ENCODE measurements at regions not wholly inside any gene's neighbourhood (a gene's known extent, or its start where the extent isn't known, plus 50 kb on each side); places are given as distances from the start of the nearest gene placed in this dataset.
A peak's percentile ranks its signal among the peaks of the same experiment; 100 is the strongest.
"Not testable (repeated sequence)": the region's sequence is repeated elsewhere in the genome, so short reads cannot be mapped to it uniquely, and the experiment has no call there.

DNA sequence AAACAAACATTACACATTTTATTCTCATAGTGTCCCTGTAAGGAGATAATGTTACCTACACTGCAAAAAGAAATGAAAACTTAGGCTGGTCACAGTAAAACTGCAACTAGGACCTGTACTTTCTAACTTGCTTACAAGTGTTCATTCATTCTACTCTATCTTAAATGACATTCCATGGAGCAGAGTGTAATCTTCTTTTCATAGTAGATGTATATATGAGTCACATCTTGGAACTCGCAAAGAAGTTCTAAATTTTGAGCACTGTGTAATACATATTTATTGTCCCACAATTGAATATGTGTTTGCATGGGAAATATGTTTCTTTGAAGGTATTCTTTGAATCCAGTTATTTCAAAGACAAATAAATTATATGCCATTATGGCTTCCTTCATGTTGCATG lies 1258.5 kb upstream of the ADGRL2 start:
- DNase-seq (ENCODE audit: low read depth in 2 of 2), result no peak

DNA sequence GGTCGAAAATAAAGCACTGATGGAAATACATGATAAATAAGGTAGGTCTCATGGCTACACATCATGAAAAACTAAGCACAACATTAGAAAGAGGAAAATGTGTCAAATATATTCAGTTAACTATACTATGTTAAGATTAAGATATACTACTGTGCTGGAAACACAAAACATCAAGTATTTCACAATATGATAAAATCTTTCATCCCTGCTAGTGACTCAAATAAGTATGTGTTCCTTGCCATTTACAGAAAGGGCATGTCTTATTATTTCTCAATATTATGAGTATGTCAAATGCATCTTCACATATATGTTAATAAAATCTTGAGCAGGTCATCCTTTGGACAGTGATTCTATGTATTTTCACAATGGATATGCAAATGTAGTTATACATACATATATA lies 1260.1 kb upstream of the ADGRL2 start:
- DNase-seq (ENCODE audit: low read depth in 2 of 2), result no peak

GRCh38 chr1:80540149-80540548 lies 1260.6 kb upstream of the ADGRL2 start:
- no peak for DNase-seq (ENCODE audit: low read depth in 2 of 2)

GRCh38 chr1:80539298-80539697 lies 1261.4 kb upstream of the ADGRL2 start:
- not testable (repeated sequence) for DNase-seq (ENCODE audit: low read depth in 2 of 2)

GRCh38 chr1:80536461-80536860 lies 1264.3 kb upstream of the ADGRL2 start:
- no peak for DNase-seq (ENCODE audit: low read depth in 2 of 2)

DNA sequence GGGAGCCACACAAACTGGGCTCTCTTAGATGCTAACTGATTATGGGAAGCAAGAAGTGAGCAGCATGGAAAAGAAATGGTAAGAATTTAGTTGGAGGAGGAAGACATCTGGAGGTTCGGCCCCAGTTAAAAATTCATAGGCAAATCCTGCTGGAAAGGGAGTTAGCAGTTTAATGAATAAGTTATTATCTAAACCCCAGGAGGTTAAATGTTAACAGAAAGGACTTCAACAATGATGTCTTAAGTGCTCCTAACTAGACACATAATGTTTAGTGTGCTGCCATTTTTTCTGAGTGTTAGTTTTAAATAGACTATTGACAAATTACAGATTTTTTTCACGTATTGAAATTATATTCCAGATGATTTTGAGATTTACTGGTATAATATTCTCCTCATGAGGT lies 1265.3 kb upstream of the ADGRL2 start:
- no peak for DNase-seq (ENCODE audit: low read depth in 2 of 2)

DNA sequence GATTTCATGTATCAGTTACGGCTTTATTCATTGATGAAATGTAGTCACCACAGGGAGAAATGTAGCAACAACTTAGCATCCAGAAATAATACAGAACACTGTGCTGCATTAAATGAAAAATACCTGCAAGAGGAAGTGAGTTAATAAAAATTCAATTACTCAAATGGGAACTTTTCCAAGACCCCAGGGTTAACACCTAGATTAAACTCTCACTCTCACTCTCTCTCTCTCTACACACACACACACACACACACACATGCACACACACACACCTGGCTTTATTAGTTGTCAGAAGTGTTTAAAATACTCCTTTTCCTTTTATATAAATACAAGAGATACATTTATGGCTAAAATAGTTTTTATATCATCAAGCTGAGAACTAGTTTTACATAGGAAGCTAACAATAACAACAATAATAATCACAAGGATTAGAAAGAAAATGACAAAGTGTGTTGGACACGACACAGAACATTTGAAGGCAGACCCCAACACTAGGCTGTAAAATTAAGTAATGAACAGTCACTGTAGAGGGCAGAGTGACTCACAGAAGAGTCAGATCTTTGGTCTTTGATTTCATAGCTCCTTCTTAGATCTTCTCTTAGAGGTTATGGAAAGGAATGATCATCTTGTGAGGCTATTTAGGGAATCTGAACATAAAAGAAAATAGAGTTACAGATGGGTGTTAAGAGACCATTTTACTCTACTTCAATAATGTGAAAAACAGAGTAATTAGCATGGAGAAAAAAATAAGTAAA lies 1266.0 kb upstream of the ADGRL2 start:
- DNase-seq (ENCODE audit: low read depth in 2 of 2), result no peak

- DNase-seq (ENCODE audit: low read depth in 2 of 2), result no peak
Observed at GRCh38 chr1:80533775-80534334, 1266.9 kb upstream of the ADGRL2 start.

DNA sequence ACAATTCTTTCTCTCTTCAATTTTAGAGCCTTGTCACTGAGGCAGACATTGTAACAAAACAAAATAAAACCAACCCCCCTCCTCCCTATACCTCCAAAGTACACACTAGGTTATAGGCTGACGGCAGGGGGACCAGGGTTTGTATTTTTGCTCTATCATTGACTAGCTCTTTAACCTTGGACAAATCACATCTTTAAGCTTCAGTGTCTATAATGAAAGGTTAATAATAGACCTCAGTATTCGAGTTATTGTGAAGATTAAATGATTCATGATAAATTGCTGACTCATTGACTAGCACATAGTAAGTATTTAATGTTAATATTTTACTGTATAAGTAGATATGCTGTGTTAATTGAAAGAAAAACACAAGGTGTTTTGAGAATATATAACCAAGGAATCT lies 1267.6 kb upstream of the ADGRL2 start:
- no peak for DNase-seq (ENCODE audit: low read depth in 2 of 2)

DNA sequence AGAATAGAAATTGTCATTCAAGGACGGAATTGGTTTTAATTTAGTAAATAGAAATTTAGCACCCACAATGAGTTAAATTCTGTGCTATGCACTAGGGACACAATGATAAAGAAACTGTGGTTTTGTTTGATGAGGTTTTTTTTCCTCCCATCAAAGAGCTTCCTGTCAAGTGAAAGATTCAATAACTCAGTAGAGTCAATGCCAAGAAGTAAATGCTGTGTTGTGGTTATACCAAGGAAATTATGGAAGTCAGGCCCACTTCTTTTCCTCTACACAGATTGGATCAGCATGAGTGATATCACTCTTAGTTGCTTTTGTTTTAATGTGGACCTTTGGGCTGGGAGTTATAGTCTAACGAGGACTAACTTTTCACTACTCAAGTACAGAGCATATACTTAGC lies 1269.6 kb upstream of the ADGRL2 start:
- DNase-seq (ENCODE audit: low read depth in 2 of 2), result peak in 1 of 2 donors; percentile 1

GRCh38 chr1:80529546-80529945 lies 1271.2 kb upstream of the ADGRL2 start:
- DNase-seq (ENCODE audit: low read depth in 2 of 2), result no peak

- DNase-seq (ENCODE audit: low read depth in 2 of 2), result no peak
Observed at GRCh38 chr1:80523861-80524260, 1276.9 kb upstream of the ADGRL2 start.

DNA sequence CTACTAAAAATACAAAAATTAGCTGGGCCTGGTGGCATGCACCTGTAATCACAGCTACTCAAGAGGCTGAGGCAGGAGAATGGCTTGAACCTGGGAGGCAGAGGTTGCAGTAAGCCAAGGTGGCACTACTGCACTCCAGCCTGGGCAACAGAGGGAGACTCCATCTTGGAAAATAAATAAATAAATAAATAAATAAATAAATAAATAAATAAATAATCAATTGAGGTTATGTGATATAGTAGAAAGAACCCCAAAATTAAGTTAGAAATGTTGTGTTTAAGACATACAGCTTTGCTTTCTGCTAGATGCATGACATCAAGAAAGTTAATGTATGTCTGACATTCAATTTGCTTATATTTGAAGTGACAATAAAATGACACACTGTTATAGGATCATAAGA lies 1277.7 kb upstream of the ADGRL2 start:
- DNase-seq (ENCODE audit: low read depth in 2 of 2), result not testable (repeated sequence)

GRCh38 chr1:80520949-80521348 lies 1279.8 kb upstream of the ADGRL2 start:
- DNase-seq (ENCODE audit: low read depth in 2 of 2), result no peak

DNA sequence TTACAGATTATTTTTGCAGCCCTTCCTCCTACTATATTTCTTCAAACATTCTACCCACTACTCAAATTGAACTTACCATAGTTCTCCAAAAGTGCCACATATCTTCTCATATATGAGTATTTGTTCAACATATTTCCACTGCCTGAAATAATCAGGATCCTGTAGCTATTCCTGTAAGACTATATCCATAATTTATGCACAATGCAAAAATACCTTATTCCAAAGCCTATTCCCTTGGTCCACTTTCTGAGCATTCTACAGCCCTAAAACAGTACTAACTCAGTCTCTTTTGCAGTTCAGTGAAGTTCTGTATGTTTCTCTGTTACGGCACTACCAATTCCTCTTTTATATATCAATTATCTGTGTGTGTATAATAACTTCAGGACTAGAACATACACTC lies 1283.7 kb upstream of the ADGRL2 start:
- no peak for DNase-seq (ENCODE audit: low read depth in 2 of 2)

- no peak for DNase-seq (ENCODE audit: low read depth in 2 of 2)
Observed at GRCh38 chr1:80509965-80510522, 1290.7 kb upstream of the ADGRL2 start.

GRCh38 chr1:80506216-80506615 lies 1294.5 kb upstream of the ADGRL2 start:
- DNase-seq (ENCODE audit: low read depth in 2 of 2), result no peak

- DNase-seq (ENCODE audit: low read depth in 2 of 2), result no peak
Observed at GRCh38 chr1:80498673-80499072, 1302.1 kb upstream of the ADGRL2 start.

DNA sequence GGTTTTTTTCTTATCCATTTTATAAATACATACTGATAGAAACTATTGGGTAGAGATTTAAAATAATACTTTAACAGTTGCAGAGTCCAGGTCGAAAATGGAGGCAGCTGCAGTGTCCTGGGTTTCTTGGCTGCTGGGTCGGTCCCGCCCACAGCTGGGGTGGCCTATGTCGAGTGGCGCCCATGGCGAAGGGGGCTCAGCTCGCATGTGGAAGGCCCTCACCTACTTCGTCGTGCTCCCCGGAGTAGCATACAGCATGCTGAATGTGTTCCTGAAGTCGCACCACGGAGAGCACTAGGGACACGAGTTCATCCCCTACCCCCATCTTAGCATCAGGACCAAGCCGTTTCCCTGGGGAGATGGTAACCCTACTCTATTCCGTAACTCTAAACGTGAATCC lies 1304.9 kb upstream of the ADGRL2 start:
- DNase-seq (ENCODE audit: low read depth in 2 of 2), result no peak

- no peak for DNase-seq (ENCODE audit: low read depth in 2 of 2)
Observed at GRCh38 chr1:80472145-80472544, 1328.6 kb upstream of the ADGRL2 start.

DNA sequence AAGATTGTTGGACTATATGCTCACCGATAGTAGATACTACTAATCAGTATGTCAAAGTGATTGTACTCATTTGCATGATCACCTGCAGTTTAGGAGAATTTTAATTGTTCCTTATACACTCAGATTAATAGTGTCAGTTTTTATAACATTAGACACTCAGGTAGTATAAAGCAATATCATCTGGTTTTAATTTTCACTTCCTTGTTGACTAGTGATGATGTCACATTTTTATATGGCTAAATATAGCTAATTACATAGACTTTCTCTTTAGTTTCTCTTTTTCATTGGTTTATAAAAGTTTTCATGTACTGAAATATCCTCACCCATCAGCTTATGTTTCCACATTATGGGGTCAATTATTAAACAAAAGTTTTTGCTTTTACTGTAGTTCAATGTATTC lies 1332.4 kb upstream of the ADGRL2 start:
- DNase-seq (ENCODE audit: low read depth in 2 of 2), result no peak

DNA sequence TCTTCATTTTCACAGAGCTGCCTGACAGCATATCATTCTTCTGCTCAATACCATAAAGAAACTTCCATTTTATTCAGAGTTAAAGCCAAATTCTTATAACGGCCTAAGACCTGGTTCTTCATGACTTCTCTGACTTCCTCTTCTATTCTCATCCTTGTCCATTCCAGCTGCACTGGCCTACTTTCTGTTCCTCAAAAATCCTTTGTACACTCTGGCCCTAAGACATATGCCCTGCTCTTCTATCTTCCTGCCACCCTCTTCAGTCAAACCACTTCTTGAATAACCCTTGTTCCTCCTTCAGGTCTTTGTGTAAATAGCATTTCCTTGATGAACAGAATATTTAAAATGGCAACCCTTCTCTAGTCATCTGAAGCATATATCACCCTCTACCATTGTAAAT lies 1338.7 kb upstream of the ADGRL2 start:
- DNase-seq (ENCODE audit: low read depth in 2 of 2), result no peak

GRCh38 chr1:80457409-80457808 lies 1343.3 kb upstream of the ADGRL2 start:
- DNase-seq (ENCODE audit: low read depth in 2 of 2), result no peak

All from lung microvascular endothelial cell (primary cell).